CD4-positive, alpha-beta memory T cell (primary cell): ENCODE measurements at regions not wholly inside any gene's neighbourhood (a gene's known extent, or its start where the extent isn't known, plus 50 kb on each side); places are given as distances from the start of the nearest gene placed in this dataset.

Experiments used
- CTCF ChIA-PET: fragments of 350-600 bp; sonication (Branson Sonifier 250); formaldehyde crosslinking; loops from one replicate; lab custom pipeline; 2021; ENCODE audit warnings: inconsistent platforms; ENCODE audit not compliant: partially characterized antibody; lab: Charles Lee
- POLR2A ChIA-PET: fragments of 350-600 bp; sonication (Branson Sonifier 250); formaldehyde crosslinking; loops from one replicate; lab custom pipeline; 2021; ENCODE audit not compliant: partially characterized antibody; lab: Charles Lee
- DNase-seq, 5 donors: peaks; one replicate each; pipeline versions ENCODE4 v3.0.0 to v3.0.0-alpha.2; 2020 to 2022; ENCODE audit warnings: mixed read lengths in 1 of 5
- H3K27ac ChIP-seq: one replicate; pipeline ENCODE4 v1.7.0; 2013; ENCODE audit warnings: low read depth, low read length
- H3K27me3 ChIP-seq: 2 replicates; pipeline ENCODE4 v1.7.0; 2013; ENCODE audit warnings: mild to moderate bottlenecking, low read length, moderate library complexity; ENCODE audit not compliant: insufficient read depth
- H3K36me3 ChIP-seq: 2 replicates; pipeline ENCODE4 v1.7.0; 2013; ENCODE audit warnings: mild to moderate bottlenecking, low read length, moderate library complexity; ENCODE audit not compliant: insufficient read depth
- H3K4me1 ChIP-seq: 2 replicates; pipeline ENCODE4 v1.7.0; 2013; ENCODE audit warnings: mild to moderate bottlenecking, low read length, moderate library complexity; ENCODE audit not compliant: insufficient read depth
- H3K4me3 ChIP-seq, 2 donors: one replicate each; pipeline ENCODE4 v1.7.0; 2013; ENCODE audit warnings: low read length in 2 of 2, mild to moderate bottlenecking in 1 of 2
- H3K9me3 ChIP-seq, 2 donors: one replicate each; pipeline ENCODE4 v1.7.0; 2013; ENCODE audit warnings: low read length in 2 of 2, control low read depth in 1 of 2; ENCODE audit not compliant: control insufficient read depth in 1 of 2
- H3K27ac Mint-ChIP-seq, 7 donors: one replicate each; pipeline ENCODE4 v1.8.0; 2020 to 2021; ENCODE audit warnings: mixed read lengths in 7 of 7, mild to moderate bottlenecking in 6 of 7, inconsistent platforms in 3 of 7, moderate library complexity in 3 of 7
- H3K27me3 Mint-ChIP-seq, 2 donors: one replicate each; pipeline ENCODE4 v1.8.0; 2020 to 2021; ENCODE audit warnings: mixed read lengths in 2 of 2
- H3K36me3 Mint-ChIP-seq, 2 donors: one replicate each; pipeline ENCODE4 v1.8.0; 2020 to 2021; ENCODE audit warnings: mixed read lengths in 2 of 2, inconsistent platforms in 1 of 2, mild to moderate bottlenecking in 1 of 2
- H3K4me1 Mint-ChIP-seq, 4 donors: one replicate each; pipeline ENCODE4 v1.8.0; 2020 to 2021; ENCODE audit warnings: mixed read lengths in 4 of 4, mild to moderate bottlenecking in 1 of 4
- H3K4me3 Mint-ChIP-seq, 8 donors: one replicate each; pipeline ENCODE4 v1.8.0; 2020 to 2021; ENCODE audit warnings: mixed read lengths in 8 of 8, mild to moderate bottlenecking in 7 of 8, moderate library complexity in 6 of 8, inconsistent platforms in 3 of 8
- H3K9me3 Mint-ChIP-seq, 8 donors: one replicate each; pipeline ENCODE4 v1.8.0; 2020 to 2021; ENCODE audit warnings: mixed read lengths in 8 of 8, mild to moderate bottlenecking in 5 of 8, inconsistent platforms in 3 of 8, moderate library complexity in 1 of 8
- intact Hi-C: fragments of 100-400 bp; cut with micrococcal nuclease; formaldehyde crosslinking; loops from one replicate; pipeline ENCODE4 v1.15.1; 2023

DNA sequence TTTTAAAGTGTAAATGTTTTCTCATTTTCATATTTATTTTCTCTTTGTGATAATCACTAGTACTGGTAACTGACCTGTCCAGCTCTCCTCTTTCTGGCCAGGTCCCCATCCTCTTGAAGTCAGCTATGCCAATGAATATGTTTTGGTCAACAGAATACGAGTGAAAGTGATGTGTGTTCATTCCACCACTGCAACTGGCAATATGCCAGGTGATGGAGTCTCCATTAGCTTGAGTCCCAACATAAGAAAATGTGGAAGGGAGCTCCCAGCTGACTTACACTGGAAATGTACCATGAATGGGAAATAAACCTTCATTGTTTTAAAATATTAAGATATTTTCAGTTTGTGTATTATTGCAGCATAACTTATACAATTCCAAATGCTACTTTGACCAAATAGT is 75.8 kb downstream of the CCDC34 start:
- intact Hi-C loops = no loop called here
- POLR2A ChIA-PET = no interaction called here

DNA sequence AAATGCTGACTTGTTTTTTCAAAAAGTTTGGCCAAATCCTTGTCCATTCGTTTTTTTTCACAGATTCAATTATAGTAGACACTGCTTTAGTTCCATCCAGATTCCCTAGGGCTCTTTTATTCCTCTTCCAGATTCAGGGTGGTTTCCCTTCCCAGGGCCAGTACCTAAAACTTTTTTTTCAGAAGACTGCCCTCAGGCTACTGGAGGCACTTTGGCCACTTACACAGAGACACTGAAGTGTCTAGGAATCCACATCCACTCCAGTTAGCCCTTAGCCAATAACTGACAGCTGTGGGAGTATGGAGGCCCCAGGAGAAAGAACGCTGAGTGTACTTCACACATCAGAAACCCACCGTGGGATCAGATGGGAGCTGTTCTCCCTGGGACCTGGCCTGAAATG is 77.3 kb downstream of the CCDC34 start:
- no peak for DNase-seq
- Histone ChIP-seq H3K27me3 (no peaks in the 10 kb centered on the region), H3K4me1 (no peaks in the 10 kb centered on the region), H3K27ac (no peak overlapping the region), H3K4me3 (no peak overlapping the region), H3K9me3 (no peaks in the 10 kb centered on the region), H3K36me3 (no peaks in the 10 kb centered on the region)
- Mint-ChIP-seq H3K4me1 (peaks cover 0 to 5% (median under 1%) of the 10 kb centered on the region in 4 donors), H3K4me3 (no peak overlapping the region), H3K27me3 (peaks cover 2 to 3% of the 10 kb centered on the region in 2 donors), H3K27ac (no peak overlapping the region), H3K36me3 (no peaks in the 10 kb centered on the region), H3K9me3 (peaks cover 0 to 11% (median 6%) of the 10 kb centered on the region in 8 donors)
- intact Hi-C loops = no loop called here
- POLR2A ChIA-PET = no interaction called here
- CTCF ChIA-PET = no interaction called here

More for the DNA sequence above, 75.8 kb downstream of the CCDC34 start:
- no peaks in the 10 kb centered on the region for H3K4me1 Mint-ChIP-seq
- Histone ChIP-seq H3K9me3 (peaks cover 0 to 8% of the 10 kb centered on the region in 2 donors), H3K27me3 (no peaks in the 10 kb centered on the region), H3K36me3 (no peaks in the 10 kb centered on the region), H3K4me1 (no peaks in the 10 kb centered on the region), H3K4me3 (no peak overlapping the region), H3K27ac (no peak overlapping the region)
- DNase-seq = no peak
- peaks cover 0 to 2% of the 10 kb centered on the region in 2 donors for H3K27me3 Mint-ChIP-seq
- CTCF ChIA-PET = no interaction called here
- no peaks in the 10 kb centered on the region for H3K36me3 Mint-ChIP-seq
- H3K27ac Mint-ChIP-seq = no peak overlapping the region
- no peak overlapping the region for H3K4me3 Mint-ChIP-seq
- H3K9me3 Mint-ChIP-seq = peaks cover 0 to 24% (median 16%) of the 10 kb centered on the region in 8 donors

DNA sequence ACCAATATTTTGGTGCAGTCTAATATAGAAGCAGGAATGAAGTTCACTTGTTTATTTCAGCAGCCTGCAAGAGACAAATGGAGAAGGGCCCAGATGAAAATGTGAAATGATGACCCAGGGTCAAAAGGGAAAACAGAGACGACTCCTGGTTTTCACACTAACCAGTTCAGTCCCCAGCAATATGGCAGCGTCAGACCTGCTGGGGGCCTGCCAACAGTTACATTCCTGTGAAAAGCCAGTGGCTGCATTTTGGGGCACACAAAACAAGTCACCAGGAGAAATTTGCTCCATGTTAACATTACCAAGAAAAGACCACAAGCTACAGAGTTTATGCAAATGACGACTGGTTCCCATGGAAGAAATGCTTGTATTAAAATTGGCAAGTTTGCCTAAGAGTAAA is 80.2 kb downstream of the CCDC34 start:
- ChIA-PET POLR2A (no interaction called here), CTCF (interaction anchor here (1.9 kb wide), 1 partner anchor 13 kb away, joined by 7 read pairs; no protein-coding TSS in a partner anchor)
- no peak overlapping the region for H3K4me3 Mint-ChIP-seq

DNA sequence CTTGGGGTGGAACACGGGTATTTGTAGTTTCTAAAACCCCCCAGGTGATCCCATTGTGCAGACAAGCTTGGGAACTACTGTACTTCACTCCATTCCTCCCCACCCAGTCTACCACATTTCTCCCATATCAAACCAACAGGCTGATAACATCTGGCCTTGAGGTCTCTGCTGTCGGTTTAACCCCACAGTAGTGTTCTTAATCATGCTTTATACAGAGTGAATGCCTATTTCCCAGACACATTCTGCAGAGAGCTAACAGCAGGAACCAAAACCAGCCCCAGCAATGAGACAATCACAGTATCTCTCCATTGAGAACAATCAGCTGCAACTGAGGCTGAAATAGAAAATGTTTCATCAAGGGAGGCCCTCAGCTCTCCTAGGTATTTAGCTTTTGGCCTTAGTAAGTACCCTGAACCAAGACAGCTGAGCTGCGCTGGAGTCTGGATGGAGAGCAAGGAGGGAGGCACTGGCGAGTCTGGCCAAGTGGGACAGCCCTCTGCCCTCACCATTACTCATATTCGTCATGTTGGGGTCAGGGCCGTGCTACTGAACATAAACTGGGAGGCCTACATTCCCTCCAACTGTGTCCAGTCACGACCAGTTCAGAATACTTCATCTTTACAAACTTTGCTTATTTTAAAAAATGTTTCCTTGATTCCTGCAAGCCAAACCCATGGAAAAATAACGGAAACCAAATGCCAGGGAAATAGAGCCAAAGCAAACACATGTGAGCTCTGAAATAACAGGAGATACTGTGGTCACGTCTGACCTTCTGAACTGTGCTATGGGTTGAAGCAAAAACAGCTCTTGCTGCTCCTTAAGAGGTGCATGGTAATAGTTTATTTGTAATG is 81.0 kb downstream of the CCDC34 start:
- Mint-ChIP-seq H3K4me3 (no peak overlapping the region), H3K27ac (no peak overlapping the region), H3K36me3 (no peaks in the 10 kb centered on the region), H3K27me3 (peaks cover 5 to 9% of the 10 kb centered on the region in 2 donors), H3K9me3 (no peaks in the 10 kb centered on the region), H3K4me1 (peaks cover 0 to 5% (median under 1%) of the 10 kb centered on the region in 4 donors)
- Histone ChIP-seq H3K27ac (no peak overlapping the region), H3K27me3 (no peaks in the 10 kb centered on the region), H3K4me3 (no peak overlapping the region), H3K4me1 (no peaks in the 10 kb centered on the region), H3K9me3 (no peaks in the 10 kb centered on the region), H3K36me3 (no peaks in the 10 kb centered on the region)
- ChIA-PET CTCF (interaction anchor here (1.9 kb wide), 1 partner anchor 14 kb away, joined by 7 read pairs; no protein-coding TSS in a partner anchor), POLR2A (no interaction called here)
- intact Hi-C loops = no loop called here
- DNase-seq = no peak

More for the DNA sequence above, 80.2 kb downstream of the CCDC34 start:
- peaks cover 0 to 5% (median under 1%) of the 10 kb centered on the region in 4 donors for H3K4me1 Mint-ChIP-seq
- intact Hi-C loops = no loop called here
- Histone ChIP-seq H3K9me3 (no peaks in the 10 kb centered on the region), H3K4me1 (no peaks in the 10 kb centered on the region), H3K27ac (no peak overlapping the region), H3K36me3 (no peaks in the 10 kb centered on the region), H3K27me3 (no peaks in the 10 kb centered on the region), H3K4me3 (no peak overlapping the region)
- no peak for DNase-seq
- no peaks in the 10 kb centered on the region for H3K9me3 Mint-ChIP-seq
- peaks cover 4 to 9% of the 10 kb centered on the region in 2 donors for H3K27me3 Mint-ChIP-seq
- no peak overlapping the region for H3K27ac Mint-ChIP-seq
- no peaks in the 10 kb centered on the region for H3K36me3 Mint-ChIP-seq

DNA sequence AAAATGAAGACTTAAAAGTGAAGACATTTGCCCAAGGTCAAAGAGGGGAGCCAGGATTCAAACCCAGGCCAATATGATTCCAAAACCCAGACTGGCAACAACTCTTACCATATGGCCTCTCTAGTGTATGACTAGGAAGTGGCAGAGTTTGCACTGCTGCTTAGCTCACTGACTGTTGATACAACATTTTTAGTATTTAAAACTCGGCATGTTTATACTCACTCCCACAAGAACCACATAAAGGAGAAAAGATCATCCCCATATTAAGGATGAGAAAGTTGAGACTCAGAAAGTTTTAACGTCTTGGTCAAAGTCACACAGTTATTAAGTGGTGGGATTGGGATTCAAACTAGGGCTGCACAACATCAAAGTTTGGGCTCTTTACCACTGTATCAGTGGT is 81.7 kb downstream of the CCDC34 start:
- intact Hi-C loops = no loop called here
- Histone ChIP-seq H3K9me3 (no peaks in the 10 kb centered on the region), H3K4me1 (no peaks in the 10 kb centered on the region), H3K36me3 (no peaks in the 10 kb centered on the region), H3K27me3 (no peaks in the 10 kb centered on the region), H3K4me3 (no peak overlapping the region), H3K27ac (no peak overlapping the region)
- no peak for DNase-seq
- Mint-ChIP-seq H3K4me1 (peaks cover 0 to 5% (median under 1%) of the 10 kb centered on the region in 4 donors), H3K27ac (no peak overlapping the region), H3K9me3 (no peaks in the 10 kb centered on the region), H3K36me3 (no peaks in the 10 kb centered on the region), H3K4me3 (no peak overlapping the region), H3K27me3 (peaks cover 6 to 9% of the 10 kb centered on the region in 2 donors)
- CTCF ChIA-PET = no interaction called here
- POLR2A ChIA-PET = no interaction called here

DNA sequence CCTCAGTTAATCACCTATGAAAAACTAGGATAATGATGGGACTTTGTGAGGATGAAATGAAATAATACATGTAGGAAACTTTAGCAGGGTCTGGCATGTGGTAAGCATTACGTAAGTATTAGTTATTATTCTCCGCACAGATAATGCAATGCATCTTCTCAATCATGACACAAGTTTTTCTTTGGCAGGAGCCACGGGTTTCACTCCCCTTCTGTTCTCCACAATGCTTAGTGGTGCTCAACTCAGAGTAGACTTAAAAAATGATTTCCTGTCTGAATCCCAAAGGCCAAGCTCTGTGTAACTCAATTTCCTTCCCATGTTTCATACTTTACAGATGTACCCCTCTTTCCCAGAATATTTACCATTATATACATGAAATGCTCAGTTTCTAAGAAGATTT is 82.9 kb downstream of the CCDC34 start:
- Histone ChIP-seq H3K27ac (no peak overlapping the region), H3K36me3 (no peaks in the 10 kb centered on the region), H3K9me3 (no peaks in the 10 kb centered on the region), H3K27me3 (no peaks in the 10 kb centered on the region), H3K4me1 (no peaks in the 10 kb centered on the region), H3K4me3 (no peak overlapping the region)
- Mint-ChIP-seq H3K27me3 (peaks cover 6 to 11% of the 10 kb centered on the region in 2 donors), H3K4me1 (peaks cover 0 to 5% (median under 1%) of the 10 kb centered on the region in 4 donors), H3K4me3 (no peak overlapping the region), H3K36me3 (no peaks in the 10 kb centered on the region), H3K27ac (no peak overlapping the region), H3K9me3 (peaks cover 0 to 3% (median 0%) of the 10 kb centered on the region in 8 donors)
- CTCF ChIA-PET = no interaction called here
- POLR2A ChIA-PET = no interaction called here
- no peak for DNase-seq
- intact Hi-C loops = no loop called here

DNA sequence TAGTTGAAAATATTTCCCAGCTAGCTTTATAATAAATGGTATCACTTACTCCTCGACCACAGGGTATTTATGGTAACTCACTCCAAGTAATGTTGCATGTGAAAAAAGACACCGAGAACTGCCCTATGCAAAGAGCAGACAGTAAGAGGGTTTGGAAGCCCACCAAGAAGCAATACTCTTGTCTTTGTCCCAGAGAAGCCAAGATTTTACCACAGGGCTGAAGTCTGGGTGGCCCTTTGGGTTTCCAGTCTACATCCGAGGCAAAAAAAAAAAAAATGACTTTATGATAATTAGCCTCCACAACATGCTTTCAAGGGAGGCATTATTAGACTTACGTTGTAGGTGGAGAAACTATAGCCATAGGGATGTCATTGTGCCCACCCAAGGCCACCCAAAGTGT is 83.6 kb downstream of the CCDC34 start:
- Histone ChIP-seq H3K4me1 (no peaks in the 10 kb centered on the region), H3K9me3 (no peaks in the 10 kb centered on the region), H3K4me3 (no peak overlapping the region), H3K27ac (no peak overlapping the region), H3K36me3 (no peaks in the 10 kb centered on the region), H3K27me3 (no peaks in the 10 kb centered on the region)
- intact Hi-C loops = no loop called here
- CTCF ChIA-PET = interaction anchor here (0.6 to 1.3 kb wide), 2 partner anchors 17 to 20 kb away, joined by 4 read pairs; no protein-coding TSS in a partner anchor
- Mint-ChIP-seq H3K27ac (no peak overlapping the region), H3K9me3 (peaks cover 0 to 5% (median 0%) of the 10 kb centered on the region in 8 donors), H3K4me1 (peaks cover 0 to 5% (median under 1%) of the 10 kb centered on the region in 4 donors), H3K4me3 (no peak overlapping the region), H3K27me3 (peaks cover 6 to 13% of the 10 kb centered on the region in 2 donors), H3K36me3 (no peaks in the 10 kb centered on the region)
- no peak for DNase-seq
- POLR2A ChIA-PET = no interaction called here
